SK-N-SH (cell line): ENCODE measurements at regions not wholly inside any gene's neighbourhood (a gene's known extent, or its start where the extent isn't known, plus 50 kb on each side); places are given as distances from the start of the nearest gene placed in this dataset.

Experiments used
- CTCF ChIA-PET: fragments of 300-600, 350-600 bp; formaldehyde crosslinking; extraction: SDS; loops from one replicate; lab custom pipeline; 2021; lab: Yijun Ruan, JAX
- POLR2A ChIA-PET: fragments of 350-600 bp; sonication (Branson Sonifier 250); formaldehyde crosslinking; extraction: SDS; loops from one replicate; lab custom pipeline; 2020; ENCODE audit warnings: antibody characterized with exemption, inconsistent platforms; lab: Yijun Ruan, JAX
- DNase-seq: peaks from one replicate; pipeline ENCODE4 v3.0.0; 2012
- H2AFZ ChIP-seq: fragments of 200-600 bp; sonication (generic); 2 replicates; pipeline ENCODE4 v1.8.1; 2016; ENCODE audit warnings: antibody characterized with exemption, mild to moderate bottlenecking, low read depth
- H3F3A ChIP-seq: fragments of 200-600 bp; sonication (generic); replicated peaks from 2 replicates; pipeline ENCODE3; 2016; ENCODE audit warnings: antibody characterized with exemption, mild to moderate bottlenecking; ENCODE audit not compliant: insufficient read depth
- H3K27ac ChIP-seq, 2 experiments: fragments of 200-500 bp in 1 of 2; fragments of 200-600 bp in 1 of 2; sonication (Bioruptor generic) in 1 of 2; sonication (generic), shearing (Covaris generic) in 1 of 2; 2 replicates each; pipeline versions ENCODE4 v1.5.1 to v1.6.1; 2014 to 2016; ENCODE audit warnings: low read depth in 2 of 2, inconsistent platforms in 1 of 2, low read length in 1 of 2, mild to moderate bottlenecking in 1 of 2, mixed read lengths in 1 of 2
- H3K27me3 ChIP-seq: fragments of 200-600 bp; sonication (generic), shearing (Covaris generic); 2 replicates; pipeline ENCODE4 v1.6.1; 2016; ENCODE audit warnings: mixed run types; ENCODE audit not compliant: insufficient read depth
- H3K36me3 ChIP-seq, 2 experiments: fragments of 200-500 bp in 1 of 2; fragments of 200-600 bp in 1 of 2; sonication (Bioruptor generic) in 1 of 2; sonication (generic) in 1 of 2; replicated peaks in 1 of 2; 2 replicates each; pipeline versions ENCODE3 to v1.5.1; 2014 to 2016; ENCODE audit warnings: low read length in 1 of 2, mild to moderate bottlenecking in 1 of 2; ENCODE audit not compliant: insufficient read depth in 2 of 2, control insufficient read depth in 1 of 2
- H3K4me1 ChIP-seq, 2 experiments: fragments of 200-500 bp in 1 of 2; fragments of 200-600 bp in 1 of 2; sonication (Bioruptor generic) in 1 of 2; sonication (generic), shearing (Covaris generic) in 1 of 2; 2 replicates each; pipeline versions ENCODE4 v1.5.1 to v1.6.1; 2014 to 2016; ENCODE audit warnings: low read depth in 1 of 2, low read length in 1 of 2, mixed run types in 1 of 2; ENCODE audit not compliant: insufficient read depth in 2 of 2, control insufficient read depth in 1 of 2
- H3K4me2 ChIP-seq: fragments of 200-600 bp; sonication (generic), shearing (Covaris generic); 2 replicates; pipeline ENCODE4 v1.6.1; 2017; ENCODE audit warnings: mixed run types
- H3K4me3 ChIP-seq, 2 experiments: fragments of 200-500 bp in 1 of 2; fragments of 200-600 bp in 1 of 2; sonication (Bioruptor generic) in 1 of 2; sonication (generic), shearing (Covaris generic) in 1 of 2; 2 replicates each; pipeline versions ENCODE4 v1.5.1 to v1.8.1; 2014 to 2016; ENCODE audit warnings: low read depth in 2 of 2, inconsistent platforms in 1 of 2, low read length in 1 of 2, mild to moderate bottlenecking in 1 of 2, mixed read lengths in 1 of 2, moderate library complexity in 1 of 2
- H3K79me2 ChIP-seq: fragments of 200-600 bp; sonication (generic); 2 replicates; pipeline ENCODE4 v1.8.1; 2017; ENCODE audit warnings: mild to moderate bottlenecking; ENCODE audit not compliant: insufficient read depth
- H3K9ac ChIP-seq: fragments of 200-600 bp; sonication (generic); 2 replicates; pipeline ENCODE4 v1.6.1; 2017; ENCODE audit warnings: mixed run types
- H3K9me2 ChIP-seq: fragments of 200-600 bp; sonication (generic); 2 replicates; pipeline ENCODE4 v1.6.1; 2017; ENCODE audit warnings: mixed run types
- H3K9me3 ChIP-seq: fragments of 200-600 bp; sonication (generic); 2 replicates; pipeline ENCODE4 v1.6.1; 2017; ENCODE audit warnings: mixed run types, mild to moderate bottlenecking, moderate library complexity
- H4K20me1 ChIP-seq: fragments of 200-600 bp; sonication (generic); 2 replicates; pipeline ENCODE4 v1.6.1; 2017; ENCODE audit warnings: mild to moderate bottlenecking, mixed run types; ENCODE audit not compliant: insufficient read depth
- CTCF ChIP-seq: fragments of 200-600 bp; sonication (generic); IDR thresholded peaks from 2 replicates; pipeline ENCODE4 v1.6.1; 2017; ENCODE audit warnings: antibody characterized with exemption, mild to moderate bottlenecking, moderate library complexity
- ELF1 ChIP-seq: IDR thresholded peaks from 2 replicates; pipeline ENCODE4 v1.4.0; 2012
- FOSL2 ChIP-seq: IDR thresholded peaks from 2 replicates; pipeline ENCODE4 v1.4.0; 2012; ENCODE audit warnings: low read depth, mild to moderate bottlenecking, moderate library complexity, borderline replicate concordance
- FOXM1 ChIP-seq: IDR thresholded peaks from 2 replicates; pipeline ENCODE4 v1.4.0; 2012; ENCODE audit warnings: low read depth, mild to moderate bottlenecking
- JUND ChIP-seq: IDR thresholded peaks from 2 replicates; pipeline ENCODE4 v1.4.0; 2012
- MAX ChIP-seq: IDR thresholded peaks from 2 replicates; pipeline ENCODE4 v1.4.0; 2012; ENCODE audit warnings: low read depth
- MXI1 ChIP-seq: IDR thresholded peaks from 2 replicates; pipeline ENCODE4 v1.6.1; 2012; ENCODE audit warnings: mild to moderate bottlenecking, low read depth, low read length, improper control_type of control experiment
- NFIC ChIP-seq: IDR thresholded peaks from 2 replicates; pipeline ENCODE4 v1.4.0; 2012; ENCODE audit warnings: borderline replicate concordance
- RAD21 ChIP-seq: IDR thresholded peaks from 2 replicates; pipeline ENCODE4 v1.6.1; 2012; ENCODE audit warnings: mild to moderate bottlenecking, low read length
- RCOR1 ChIP-seq: fragments of 150-350 bp; IDR thresholded peaks from 2 replicates; pipeline ENCODE4 v1.6.1; 2017; ENCODE audit warnings: antibody characterized with exemption, low read length
- RXRA ChIP-seq: IDR thresholded peaks from 2 replicates; pipeline ENCODE4 v1.4.0; 2012; ENCODE audit warnings: low read depth, mild to moderate bottlenecking, borderline replicate concordance
- SIN3A ChIP-seq: IDR thresholded peaks from 2 replicates; pipeline ENCODE4 v1.6.1; 2012; ENCODE audit warnings: low read depth, mild to moderate bottlenecking, low read length, moderate library complexity, borderline replicate concordance
- SMC3 ChIP-seq: IDR thresholded peaks from 2 replicates; pipeline ENCODE4 v1.6.1; 2012; ENCODE audit warnings: low read depth, low read length, improper control_type of control experiment
- TCF12 ChIP-seq: IDR thresholded peaks from 2 replicates; pipeline ENCODE4 v1.4.0; 2012
- USF2 ChIP-seq: fragments of 150-350 bp; IDR thresholded peaks from 2 replicates; pipeline ENCODE4 v1.6.1; 2017; ENCODE audit warnings: antibody characterized with exemption, low read length, low read depth, borderline replicate concordance
- YY1 ChIP-seq: IDR thresholded peaks from 2 replicates; pipeline ENCODE4 v1.4.0; 2012; ENCODE audit warnings: low read depth, mild to moderate bottlenecking
- WGBS: methylation state at CpG from one replicate; pipeline ENCODE4 v1.1.6; 2017; ENCODE audit warnings: low lambda C conversion rate; 5-methylcytosine and 5-hydroxymethylcytosine counted together
- TF ChIP-seq, protein P1 (sequence below): IDR thresholded peaks from 2 replicates; pipeline ENCODE4 v1.4.0; 2012; ENCODE audit warnings: low read depth, borderline replicate concordance
- TF ChIP-seq, protein P2 (sequence below): IDR thresholded peaks from 2 replicates; pipeline ENCODE4; 2012

GRCh38 chr1:187514110-187514509 lies 685.4 kb downstream of the PLA2G4A start:
- Histone ChIP-seq H3K4me2 (no peak overlapping the region), H3K36me3 (no peaks in the 10 kb centered on the region), H3K27me3 (no peaks in the 10 kb centered on the region), H3K79me2 (no peaks in the 10 kb centered on the region), H3F3A (no peaks in the 10 kb centered on the region), H4K20me1 (no peaks in the 10 kb centered on the region), H3K27ac (no peak overlapping the region), H3K9me3 (no peaks in the 10 kb centered on the region), H3K4me1 (no peaks in the 10 kb centered on the region)
- WGBS, result 83% methylated on average over 3 of the region's 3 CpGs
- CTCF ChIA-PET, result no interaction called here
- TF ChIP-seq ELF1 (no peak), CTCF (no peak), FOXM1 (no peak), RXRA (no peak), RCOR1 (no peak), YY1 (no peak), RAD21 (no peak), NFIC (no peak), MAX (no peak), TCF12 (no peak), MXI1 (no peak)
- TF ChIP-seq, all 33 proteins: peak for 0
- POLR2A ChIA-PET, result no interaction called here
- H3K9ac ChIP-seq, result no peak overlapping the region
- H3K4me3 ChIP-seq, result no peak overlapping the region
- H2AFZ ChIP-seq, result no peak overlapping the region
- DNase-seq, result no peak
- H3K9me2 ChIP-seq, result no peaks in the 10 kb centered on the region; the same call in 1 of the 2 replicates

DNA sequence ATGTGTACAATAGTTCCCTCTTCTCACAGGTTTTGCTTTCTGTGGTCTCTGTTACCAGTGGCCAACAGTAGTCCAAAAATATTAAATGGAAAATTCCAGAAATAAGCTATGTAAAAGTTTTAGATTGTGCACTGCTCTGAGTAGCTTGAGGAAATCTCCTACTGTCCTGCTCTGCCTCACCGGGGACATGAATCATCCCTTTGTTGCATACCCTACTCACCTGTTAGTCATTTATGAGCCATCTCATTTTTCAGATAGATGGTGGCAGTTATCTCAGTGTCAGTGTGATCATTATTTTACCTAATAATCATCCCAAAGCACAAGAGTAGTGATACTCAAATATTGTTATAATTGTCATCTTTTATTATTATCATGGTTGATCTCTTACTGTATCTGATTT lies 688.1 kb downstream of the PLA2G4A start:
- no peak overlapping the region for H2AFZ ChIP-seq
- H3K4me2 ChIP-seq, result no peak overlapping the region
- H4K20me1 ChIP-seq, result no peaks in the 10 kb centered on the region
- H3K4me3 ChIP-seq, result no peak overlapping the region
- no peaks in the 10 kb centered on the region for H3K4me1 ChIP-seq
- WGBS, result 0% methylated on average over 1 of the region's 1 CpG
- H3K9me3 ChIP-seq, result no peaks in the 10 kb centered on the region
- no peak overlapping the region for H3K9ac ChIP-seq
- no peaks in the 10 kb centered on the region for H3F3A ChIP-seq
- H3K79me2 ChIP-seq, result no peaks in the 10 kb centered on the region
- no peaks in the 10 kb centered on the region; the same call in 1 of the 2 replicates for H3K9me2 ChIP-seq
- H3K36me3 ChIP-seq, result no peaks in the 10 kb centered on the region
- no peaks in the 10 kb centered on the region for H3K27me3 ChIP-seq
- no peak overlapping the region for H3K27ac ChIP-seq
- DNase-seq, result no peak
- TF ChIP-seq SIN3A (no peak), TCF12 (peak; percentile 34; the same call in 1 of the 2 replicates), USF2 (no peak), SMC3 (no peak), FOSL2 (peak; percentile 56; the same call in 1 of the 2 replicates), JUND (0 out of 2 replicates have a peak, but pooled peaks have one; percentile 8)
- TF ChIP-seq, protein P1, sequence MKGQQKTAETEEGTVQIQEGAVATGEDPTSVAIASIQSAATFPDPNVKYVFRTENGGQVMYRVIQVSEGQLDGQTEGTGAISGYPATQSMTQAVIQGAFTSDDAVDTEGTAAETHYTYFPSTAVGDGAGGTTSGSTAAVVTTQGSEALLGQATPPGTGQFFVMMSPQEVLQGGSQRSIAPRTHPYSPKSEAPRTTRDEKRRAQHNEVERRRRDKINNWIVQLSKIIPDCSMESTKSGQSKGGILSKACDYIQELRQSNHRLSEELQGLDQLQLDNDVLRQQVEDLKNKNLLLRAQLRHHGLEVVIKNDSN, result no peak
- TF ChIP-seq, protein P2, sequence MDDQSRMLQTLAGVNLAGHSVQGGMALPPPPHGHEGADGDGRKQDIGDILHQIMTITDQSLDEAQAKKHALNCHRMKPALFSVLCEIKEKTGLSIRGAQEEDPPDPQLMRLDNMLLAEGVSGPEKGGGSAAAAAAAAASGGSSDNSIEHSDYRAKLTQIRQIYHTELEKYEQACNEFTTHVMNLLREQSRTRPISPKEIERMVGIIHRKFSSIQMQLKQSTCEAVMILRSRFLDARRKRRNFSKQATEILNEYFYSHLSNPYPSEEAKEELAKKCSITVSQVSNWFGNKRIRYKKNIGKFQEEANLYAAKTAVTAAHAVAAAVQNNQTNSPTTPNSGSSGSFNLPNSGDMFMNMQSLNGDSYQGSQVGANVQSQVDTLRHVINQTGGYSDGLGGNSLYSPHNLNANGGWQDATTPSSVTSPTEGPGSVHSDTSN, result peak; percentile 25; the same call in 1 of the 2 replicates
- TF ChIP-seq, all 33 proteins: peak for 4
- POLR2A ChIA-PET, result no interaction called here
- CTCF ChIA-PET, result no interaction called here
